ENCODE measurements at regions not wholly inside any gene's neighbourhood (a gene's known extent, or its start where the extent isn't known, plus 50 kb on each side); places are given as distances from the start of the nearest gene placed in this dataset.

DNA sequence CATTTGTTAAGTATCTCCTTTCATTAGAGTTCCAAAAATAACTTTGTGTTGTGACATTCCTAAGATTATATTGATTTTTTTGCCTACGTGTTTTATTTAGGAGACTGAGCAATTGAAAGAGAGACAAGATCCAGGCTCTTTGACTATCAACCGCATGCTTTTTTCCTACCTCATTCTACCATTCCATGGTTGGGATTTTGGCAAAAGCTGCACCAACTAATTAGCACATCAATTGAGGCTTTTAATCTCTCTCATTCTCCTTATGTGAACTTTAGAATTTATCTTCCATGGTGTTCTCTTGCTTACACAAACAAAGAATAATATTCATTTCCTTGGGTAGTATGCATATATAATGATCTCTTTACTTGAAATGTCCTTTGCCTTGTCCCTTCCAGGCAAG lies 338.7 kb upstream of the SMC2 start:
- H3K27me3 Mint-ChIP-seq (ENCODE audit: low read depth): no peaks in the 10 kb centered on the region
- no peaks in the 10 kb centered on the region for H3K36me3 Mint-ChIP-seq (ENCODE audit: low read depth)
- TF ChIP-seq, protein P1, sequence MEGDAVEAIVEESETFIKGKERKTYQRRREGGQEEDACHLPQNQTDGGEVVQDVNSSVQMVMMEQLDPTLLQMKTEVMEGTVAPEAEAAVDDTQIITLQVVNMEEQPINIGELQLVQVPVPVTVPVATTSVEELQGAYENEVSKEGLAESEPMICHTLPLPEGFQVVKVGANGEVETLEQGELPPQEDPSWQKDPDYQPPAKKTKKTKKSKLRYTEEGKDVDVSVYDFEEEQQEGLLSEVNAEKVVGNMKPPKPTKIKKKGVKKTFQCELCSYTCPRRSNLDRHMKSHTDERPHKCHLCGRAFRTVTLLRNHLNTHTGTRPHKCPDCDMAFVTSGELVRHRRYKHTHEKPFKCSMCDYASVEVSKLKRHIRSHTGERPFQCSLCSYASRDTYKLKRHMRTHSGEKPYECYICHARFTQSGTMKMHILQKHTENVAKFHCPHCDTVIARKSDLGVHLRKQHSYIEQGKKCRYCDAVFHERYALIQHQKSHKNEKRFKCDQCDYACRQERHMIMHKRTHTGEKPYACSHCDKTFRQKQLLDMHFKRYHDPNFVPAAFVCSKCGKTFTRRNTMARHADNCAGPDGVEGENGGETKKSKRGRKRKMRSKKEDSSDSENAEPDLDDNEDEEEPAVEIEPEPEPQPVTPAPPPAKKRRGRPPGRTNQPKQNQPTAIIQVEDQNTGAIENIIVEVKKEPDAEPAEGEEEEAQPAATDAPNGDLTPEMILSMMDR (IDR thresholded peaks at IDR 0.05): no peak
- H3K27ac Mint-ChIP-seq (ENCODE audit: unreplicated experiment): no peak overlapping the region
- no peak for DNase-seq (ENCODE audit: low spot score)
- H3K4me1 Mint-ChIP-seq (ENCODE audit: low read depth): no peaks in the 10 kb centered on the region
- peaks cover 3% of the 10 kb centered on the region for H3K9me3 Mint-ChIP-seq (ENCODE audit: low read depth)
- H3K4me3 Mint-ChIP-seq (ENCODE audit: unreplicated experiment): no peak overlapping the region

DNA sequence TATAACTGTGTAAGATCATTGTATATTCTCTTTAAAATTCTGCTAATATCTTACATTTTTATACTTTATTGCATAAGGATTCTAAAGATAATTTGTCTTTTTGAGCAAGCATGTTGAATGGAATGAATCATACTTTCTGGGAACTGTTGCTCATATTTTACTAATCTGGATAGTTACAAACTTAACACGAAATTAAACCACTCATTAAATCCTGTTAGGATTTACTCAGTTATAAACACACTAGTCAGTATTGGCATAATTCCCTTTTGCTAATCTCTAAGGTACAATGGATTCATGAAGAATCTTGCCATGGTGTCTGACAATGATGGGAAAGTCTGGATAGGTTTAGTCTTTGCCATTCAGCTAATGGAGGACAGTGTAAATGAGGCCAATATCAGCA lies 338.1 kb upstream of the SMC2 start:
- Mint-ChIP-seq H3K4me1 (ENCODE audit: low read depth) (no peaks in the 10 kb centered on the region), H3K4me3 (ENCODE audit: unreplicated experiment) (no peak overlapping the region), H3K36me3 (ENCODE audit: low read depth) (no peaks in the 10 kb centered on the region), H3K27me3 (ENCODE audit: low read depth) (no peaks in the 10 kb centered on the region), H3K9me3 (ENCODE audit: low read depth) (peaks cover 3% of the 10 kb centered on the region), H3K27ac (ENCODE audit: unreplicated experiment) (no peak overlapping the region)
- DNase-seq (ENCODE audit: low spot score): no peak
- TF ChIP-seq, protein P1 (IDR thresholded peaks at IDR 0.05): no peak

DNA sequence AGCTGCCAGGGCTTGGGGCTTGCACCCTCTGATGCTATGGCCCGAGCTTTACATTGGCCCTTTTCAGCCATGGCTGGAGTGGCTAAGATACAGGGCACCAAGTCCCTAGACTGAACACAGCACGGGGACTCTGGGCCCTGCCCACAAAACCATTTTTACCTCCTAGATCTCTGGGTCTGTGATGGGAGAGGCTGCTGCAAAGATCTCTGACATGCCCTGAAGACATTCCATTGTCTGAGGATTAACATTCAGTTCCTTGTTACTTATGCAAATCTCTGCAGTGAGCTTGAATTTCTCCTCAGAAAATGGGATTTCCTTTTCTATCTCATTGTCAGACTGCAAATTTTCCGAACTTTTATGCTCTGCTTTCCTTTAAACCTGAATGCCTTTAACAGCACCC lies 337.0 kb upstream of the SMC2 start:
- Mint-ChIP-seq H3K36me3 (ENCODE audit: low read depth) (no peaks in the 10 kb centered on the region), H3K4me3 (ENCODE audit: unreplicated experiment) (no peak overlapping the region), H3K4me1 (ENCODE audit: low read depth) (no peaks in the 10 kb centered on the region), H3K27ac (ENCODE audit: unreplicated experiment) (no peak overlapping the region), H3K9me3 (ENCODE audit: low read depth) (peaks cover 3% of the 10 kb centered on the region), H3K27me3 (ENCODE audit: low read depth) (no peaks in the 10 kb centered on the region)
- DNase-seq (ENCODE audit: low spot score): no peak
- TF ChIP-seq, protein P1 (IDR thresholded peaks at IDR 0.05): no peak

DNA sequence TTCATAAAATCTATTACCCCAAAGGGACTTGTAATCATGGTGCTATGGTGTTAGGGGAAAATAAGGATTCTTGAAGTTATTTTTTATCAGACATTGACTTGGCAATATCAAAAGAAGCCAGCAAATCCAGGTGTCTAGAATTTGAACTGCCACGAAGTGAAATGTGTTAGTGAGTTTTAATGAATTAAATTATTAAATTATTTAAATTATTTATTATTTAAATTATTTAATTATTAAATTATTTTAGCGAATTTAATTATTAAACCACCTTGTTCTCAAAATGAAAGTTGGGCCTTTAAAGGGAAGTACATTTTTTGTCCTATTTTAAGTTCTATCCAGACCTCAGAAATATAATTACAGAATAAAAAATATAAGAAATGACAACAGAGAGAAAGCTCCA lies 332.6 kb upstream of the SMC2 start:
- Mint-ChIP-seq H3K4me3 (ENCODE audit: unreplicated experiment) (no peak overlapping the region), H3K9me3 (ENCODE audit: low read depth) (peaks cover under 1% of the 10 kb centered on the region), H3K36me3 (ENCODE audit: low read depth) (no peaks in the 10 kb centered on the region), H3K27ac (ENCODE audit: unreplicated experiment) (no peak overlapping the region), H3K4me1 (ENCODE audit: low read depth) (no peaks in the 10 kb centered on the region), H3K27me3 (ENCODE audit: low read depth) (no peaks in the 10 kb centered on the region)
- TF ChIP-seq, protein P1 (IDR thresholded peaks at IDR 0.05): no peak
- no peak for DNase-seq (ENCODE audit: low spot score)

DNA sequence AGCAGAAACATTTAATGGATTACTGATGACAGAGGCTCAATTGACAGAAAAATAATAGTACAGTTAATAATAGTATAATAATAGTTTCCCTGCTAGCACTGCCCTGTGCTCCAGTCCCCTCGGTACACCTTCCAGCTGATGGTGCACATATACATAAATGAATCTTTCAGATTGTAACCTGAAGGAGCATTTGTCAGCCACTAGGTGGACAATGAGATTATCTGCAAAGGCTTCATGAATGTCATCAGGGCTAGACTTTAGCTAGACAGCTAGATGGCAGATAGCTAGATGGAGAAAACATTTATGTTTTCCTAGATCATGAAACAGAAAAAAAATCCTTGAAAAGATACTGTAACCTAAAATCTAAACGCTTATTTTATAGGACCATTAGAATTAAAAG lies 304.4 kb upstream of the SMC2 start:
- no peaks in the 10 kb centered on the region for H3K4me1 Mint-ChIP-seq (ENCODE audit: low read depth)
- no peaks in the 10 kb centered on the region for H3K36me3 Mint-ChIP-seq (ENCODE audit: low read depth)
- H3K27me3 Mint-ChIP-seq (ENCODE audit: low read depth): peaks cover 3% of the 10 kb centered on the region
- no peak overlapping the region for H3K27ac Mint-ChIP-seq (ENCODE audit: unreplicated experiment)
- no peak for DNase-seq (ENCODE audit: low spot score)
- peaks cover 4% of the 10 kb centered on the region for H3K9me3 Mint-ChIP-seq (ENCODE audit: low read depth)
- TF ChIP-seq, protein P1 (IDR thresholded peaks at IDR 0.05): peak; percentile 60
- no peak overlapping the region for H3K4me3 Mint-ChIP-seq (ENCODE audit: unreplicated experiment)
